H1 (cell line): ENCODE measurements at regions not wholly inside any gene's neighbourhood (a gene's known extent, or its start where the extent isn't known, plus 50 kb on each side); places are given as distances from the start of the nearest gene placed in this dataset.

ENCODE experiments used
- CTCF ChIA-PET: fragments of 300-600 bp; sonication (Branson Sonifier 250); formaldehyde crosslinking; loops from one replicate; lab custom pipeline; 2021; ENCODE audit not compliant: partially characterized antibody; lab: Charles Lee
- POLR2A ChIA-PET: fragments of 300-600 bp; sonication (Branson Sonifier 250); formaldehyde crosslinking; loops from one replicate; lab custom pipeline; 2021; ENCODE audit warnings: inconsistent platforms; ENCODE audit not compliant: partially characterized antibody; lab: Charles Lee
- DNase-seq, 2 experiments: peaks; one replicate each; pipeline versions ENCODE4 v3.0.0 to v3.0.0-alpha.2; 2010 to 2022; ENCODE audit warnings: low spot score in 2 of 2, low read depth in 1 of 2, mixed read lengths in 1 of 2
- FAIRE-seq: peaks from 2 replicates; lab custom pipeline; 2011; peaks lifted over from hg19 to GRCh38; lab: Jason Lieb, UNC
- H2AFZ ChIP-seq: 2 replicates; pipeline ENCODE4 v1.8.1; 2012; ENCODE audit warnings: low read length, inconsistent platforms
- H2AK5ac ChIP-seq: 2 replicates; pipeline ENCODE4 v1.6.1; 2013; ENCODE audit warnings: low read depth, low read length
- H2BK120ac ChIP-seq: replicated peaks from 2 replicates; pipeline ENCODE3; 2013; ENCODE audit warnings: low read depth, low read length, inconsistent platforms
- H2BK12ac ChIP-seq: 2 replicates; pipeline ENCODE4 v1.6.1; 2013; ENCODE audit warnings: low read depth, low read length
- H2BK15ac ChIP-seq: 2 replicates; pipeline ENCODE4 v1.6.1; 2013; ENCODE audit warnings: low read length
- H2BK20ac ChIP-seq: 2 replicates; pipeline ENCODE4 v1.6.1; 2013; ENCODE audit warnings: low read length
- H2BK5ac ChIP-seq: 2 replicates; pipeline ENCODE4 v1.6.1; 2013; ENCODE audit warnings: low read depth, low read length
- H3K14ac ChIP-seq: 2 replicates; pipeline ENCODE4 v1.6.1; 2013; ENCODE audit warnings: inconsistent platforms; ENCODE audit not compliant: insufficient read length
- H3K18ac ChIP-seq: 2 replicates; pipeline ENCODE4 v1.6.1; 2013; ENCODE audit warnings: low read length; ENCODE audit errors: extremely low read depth
- H3K23ac ChIP-seq: 2 replicates; pipeline ENCODE4 v1.6.1; 2013; ENCODE audit warnings: inconsistent platforms; ENCODE audit not compliant: insufficient read length
- H3K23me2 ChIP-seq: 2 replicates; pipeline ENCODE4 v1.6.1; 2013; ENCODE audit warnings: low read depth, low read length
- H3K27ac ChIP-seq: 2 replicates; pipeline ENCODE4 v1.6.1; 2011; ENCODE audit warnings: low read depth, low read length, inconsistent platforms
- H3K27me3 ChIP-seq, 4 experiments: replicated peaks in 1 of 4; 1 replicate in 1 of 4; 2 replicates in 3 of 4; pipeline versions ENCODE4 v1.6.1 to v1.8.1; 2011 to 2013; ENCODE audit warnings: low read length in 3 of 4, mild to moderate bottlenecking in 3 of 4, inconsistent platforms in 2 of 4, mixed read lengths in 2 of 4, moderate library complexity in 1 of 4; ENCODE audit not compliant: control insufficient read depth in 3 of 4, insufficient read depth in 3 of 4; ENCODE audit errors: extremely low read depth in 1 of 4
- H3K36me3 ChIP-seq, 4 experiments: 2 replicates each; pipeline versions ENCODE4 v1.6.1 to v1.8.1; 2011 to 2013; ENCODE audit warnings: mild to moderate bottlenecking in 4 of 4, low read length in 3 of 4, moderate library complexity in 2 of 4, control low read depth in 1 of 4, inconsistent platforms in 1 of 4; ENCODE audit not compliant: insufficient read depth in 4 of 4, control insufficient read depth in 2 of 4
- H3K4ac ChIP-seq: replicated peaks from 2 replicates; pipeline ENCODE3; 2013; ENCODE audit warnings: low read length, low read depth, mixed read lengths, inconsistent platforms; ENCODE audit not compliant: insufficient read length
- H3K4me1 ChIP-seq, 4 experiments: replicated peaks in 1 of 4; 1 replicate in 1 of 4; 2 replicates in 3 of 4; pipeline versions ENCODE4 v1.6.1 to v1.8.1; 2011 to 2013; ENCODE audit warnings: low read length in 3 of 4, inconsistent platforms in 2 of 4, mixed read lengths in 1 of 4; ENCODE audit not compliant: insufficient read depth in 4 of 4, control insufficient read depth in 3 of 4
- H3K4me2 ChIP-seq, 2 experiments: 2 replicates each; pipeline versions ENCODE4 v1.6.1 to v1.8.1; 2011 to 2013; ENCODE audit warnings: low read depth in 2 of 2, low read length in 2 of 2, control low read depth in 1 of 2, inconsistent platforms in 1 of 2, mild to moderate bottlenecking in 1 of 2; ENCODE audit not compliant: insufficient read depth in 1 of 2
- H3K4me3 ChIP-seq, 4 experiments: fragments of 200-600, 300-600 bp in 1 of 4; sonication (generic), shearing (Covaris generic), sonication (Bioruptor Twin) in 1 of 4; 2 replicates each; pipeline versions ENCODE4 v1.5.1 to v1.8.1; 2011 to 2016; ENCODE audit warnings: low read length in 4 of 4, low read depth in 3 of 4, control low read depth in 2 of 4, inconsistent platforms in 2 of 4, mild to moderate bottlenecking in 2 of 4, mixed read lengths in 1 of 4, moderate library complexity in 1 of 4; ENCODE audit not compliant: insufficient read depth in 2 of 4; ENCODE audit errors: extremely low read depth in 1 of 4
- H3K56ac ChIP-seq: replicated peaks from 2 replicates; pipeline ENCODE3; 2013; ENCODE audit warnings: low read depth, mild to moderate bottlenecking, mixed read lengths, low read length, inconsistent platforms; ENCODE audit not compliant: insufficient read length
- H3K79me1 ChIP-seq: 2 replicates; pipeline ENCODE4 v1.6.1; 2013; ENCODE audit warnings: low read depth, low read length, control low read depth
- H3K79me2 ChIP-seq, 2 experiments: 2 replicates each; pipeline versions ENCODE4 v1.6.1 to v1.8.1; 2012 to 2013; ENCODE audit warnings: low read length in 2 of 2, mild to moderate bottlenecking in 2 of 2, inconsistent platforms in 1 of 2; ENCODE audit not compliant: insufficient read depth in 2 of 2, control insufficient read depth in 1 of 2
- H3K9ac ChIP-seq, 4 experiments: replicated peaks in 1 of 4; 1 replicate in 1 of 4; 2 replicates in 3 of 4; pipeline versions ENCODE4 v1.6.1 to v1.8.1; 2011 to 2013; ENCODE audit warnings: low read depth in 3 of 4, low read length in 3 of 4, control low read depth in 2 of 4, mild to moderate bottlenecking in 2 of 4, moderate library complexity in 2 of 4, inconsistent platforms in 1 of 4; ENCODE audit errors: extremely low read depth in 1 of 4
- H3K9me3 ChIP-seq, 2 experiments: 2 replicates each; pipeline versions ENCODE4 v1.6.1 to v1.8.1; 2012 to 2013; ENCODE audit warnings: mild to moderate bottlenecking in 2 of 2, moderate library complexity in 2 of 2, control low read depth in 1 of 2, inconsistent platforms in 1 of 2, low read depth in 1 of 2, low read length in 1 of 2, mixed read lengths in 1 of 2; ENCODE audit not compliant: insufficient read depth in 2 of 2
- H4K20me1 ChIP-seq, 2 experiments: replicated peaks in 1 of 2; 2 replicates each; pipeline versions ENCODE3 to v1.8.1; 2011 to 2013; ENCODE audit warnings: inconsistent platforms in 2 of 2, low read length in 2 of 2, mild to moderate bottlenecking in 1 of 2; ENCODE audit not compliant: insufficient read depth in 2 of 2, control insufficient read depth in 1 of 2
- H4K5ac ChIP-seq: 2 replicates; pipeline ENCODE4 v1.6.1; 2013; ENCODE audit warnings: low read length, low read depth, mixed read lengths, inconsistent platforms; ENCODE audit not compliant: insufficient read length
- H4K8ac ChIP-seq: 2 replicates; pipeline ENCODE4 v1.8.0; 2013; ENCODE audit warnings: mild to moderate bottlenecking, moderate library complexity, low read length, inconsistent platforms; ENCODE audit not compliant: insufficient read depth; ENCODE audit errors: extremely low read depth
- H4K91ac ChIP-seq: replicated peaks from 2 replicates; pipeline ENCODE3; 2013; ENCODE audit warnings: low read length, mixed read lengths, inconsistent platforms; ENCODE audit not compliant: insufficient read length
- HDAC6 ChIP-seq: IDR thresholded peaks from one replicate; pipeline ENCODE4 v1.7.1; 2012; ENCODE audit warnings: low read depth, mild to moderate bottlenecking, inconsistent platforms, low read length, moderate library complexity
- WGBS, 2 experiments: shearing (Covaris generic) in 1 of 2; methylation state at CpG; one replicate each; pipeline versions ENCODE4 v1.1.6 to v1.1.7; 2013 to 2015; ENCODE audit warnings: low lambda C conversion rate in 2 of 2, mixed read lengths in 2 of 2, inconsistent platforms in 1 of 2, low coverage in 1 of 2, missing lambda C conversion rate in 1 of 2; ENCODE audit not compliant: insufficient replicate concordance in 2 of 2, insufficient coverage in 1 of 2, insufficient read length in 1 of 2; ENCODE audit errors: extremely low coverage in 1 of 2, missing lambda C conversion rate in 1 of 2; 5-methylcytosine and 5-hydroxymethylcytosine counted together

GRCh38 chr9:135267191-135267809 is 179.8 kb downstream of the OLFM1 start:
- Histone ChIP-seq H3K4ac (no peak overlapping the region), H3K18ac (no peak overlapping the region), H4K8ac (no peak overlapping the region), H3K36me3 (no peaks in the 10 kb centered on the region), H3K9me3 (no peaks in the 10 kb centered on the region), H3K4me1 (no peaks in the 10 kb centered on the region; a peak in 1 of 7 replicates), H3K23me2 (no peaks in the 10 kb centered on the region), H3K56ac (no peak overlapping the region), H4K5ac (no peak overlapping the region), H4K20me1 (peaks cover 0 to 5% of the 10 kb centered on the region in 2 experiments), H3K4me3 (no peak overlapping the region), H3K27me3 (no peaks in the 10 kb centered on the region), H3K14ac (no peak overlapping the region), H4K91ac (no peak overlapping the region), H3K27ac (no peak overlapping the region), H3K79me1 (no peaks in the 10 kb centered on the region), H2AFZ (no peak overlapping the region), H3K79me2 (no peaks in the 10 kb centered on the region), H2BK20ac (no peak overlapping the region), H3K9ac (no peak overlapping the region), H3K23ac (no peak overlapping the region), H2BK5ac (no peak overlapping the region), H2BK120ac (no peak overlapping the region), H2BK15ac (no peak overlapping the region), H3K4me2 (no peak overlapping the region), H2BK12ac (no peak overlapping the region), H2AK5ac (no peak overlapping the region)
- DNase-seq (no peak), FAIRE-seq (no peak)
- CTCF ChIA-PET, result interaction anchor here (0.8 to 1.5 kb wide), 2 partner anchors 14 to 15 kb away, joined by 3 to 6 read pairs; no protein-coding TSS in a partner anchor
- WGBS, 2 experiments, result 86% methylated on average over 19 of the region's 19 CpGs; no CpG with 5 or more reads in 1 of the 2 experiments
- POLR2A ChIA-PET, result interaction anchor here (1.1 kb wide), 1 partner anchor 113 kb away, joined by 3 read pairs; no protein-coding TSS in a partner anchor
- no peak for TF ChIP-seq HDAC6
